Umbilical cord (tissue), 1 donor: ENCODE measurements at regions not wholly inside any gene's neighbourhood (a gene's known extent, or its start where the extent isn't known, plus 50 kb on each side); places are given as distances from the start of the nearest gene placed in this dataset.
A peak's percentile ranks its signal among the peaks of the same experiment; 100 is the strongest.
"Not testable (repeated sequence)": the region's sequence is repeated elsewhere in the genome, so short reads cannot be mapped to it uniquely, and the experiment has no call there.

Experiments used
- DNase-seq: peaks from one replicate; pipeline ENCODE4 v3.0.0-alpha.2; 2015; ENCODE audit warnings: low spot score

DNA sequence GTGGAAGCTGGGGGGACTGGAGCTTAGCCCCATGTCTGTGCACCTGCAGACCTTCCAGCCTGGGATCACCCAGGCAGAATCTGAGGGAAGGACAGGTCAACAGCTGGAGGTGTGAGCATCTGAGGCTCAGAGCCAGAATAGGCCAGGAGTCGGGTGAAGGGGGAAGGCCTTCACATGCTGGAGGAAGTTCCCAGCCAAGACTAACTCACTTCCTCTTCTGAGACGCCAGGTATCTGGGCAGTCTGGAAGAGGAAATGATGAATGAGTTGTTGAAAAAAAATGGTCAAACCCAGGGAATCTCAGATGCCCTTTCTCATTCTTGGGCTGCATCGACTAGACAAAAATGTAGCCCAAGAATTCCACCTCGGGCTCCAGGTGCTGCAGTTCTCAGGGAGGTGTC, 73.6 kb upstream of the TIAM2 start:
- DNase-seq, result no peak

DNA sequence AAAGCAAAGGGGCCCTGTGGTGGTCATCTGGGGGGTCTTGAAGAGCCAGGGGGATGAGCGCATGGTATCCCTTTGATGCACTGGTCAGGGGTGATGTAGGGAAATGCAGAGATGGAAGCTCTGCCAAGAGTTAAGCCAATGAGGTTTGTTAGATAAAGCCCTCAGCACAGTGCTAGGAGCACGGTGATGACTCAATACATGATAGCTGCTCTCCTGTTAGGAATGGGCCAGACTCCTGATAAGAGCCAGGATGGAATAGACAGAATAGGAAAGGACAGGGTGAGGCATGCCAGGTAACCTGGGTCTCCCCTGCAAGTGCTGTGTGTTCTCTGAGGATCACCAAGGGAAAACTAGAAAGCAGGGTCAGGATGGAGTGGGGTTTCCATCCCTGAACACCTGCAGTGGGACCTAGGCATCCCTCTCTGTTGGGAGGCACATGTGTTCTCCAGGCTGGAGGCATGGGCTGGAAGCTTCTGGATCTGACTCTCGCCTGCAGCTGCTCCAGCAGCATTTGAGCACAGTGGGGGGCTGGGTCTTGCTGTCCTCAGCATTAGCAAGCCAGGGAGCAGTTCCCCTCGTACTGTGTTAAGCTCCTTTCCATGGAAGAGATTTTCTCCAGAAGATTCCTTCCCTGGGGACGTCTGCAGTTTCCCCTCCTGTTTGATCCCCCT, 71.8 kb upstream of the TIAM2 start:
- DNase-seq, result no peak

DNA sequence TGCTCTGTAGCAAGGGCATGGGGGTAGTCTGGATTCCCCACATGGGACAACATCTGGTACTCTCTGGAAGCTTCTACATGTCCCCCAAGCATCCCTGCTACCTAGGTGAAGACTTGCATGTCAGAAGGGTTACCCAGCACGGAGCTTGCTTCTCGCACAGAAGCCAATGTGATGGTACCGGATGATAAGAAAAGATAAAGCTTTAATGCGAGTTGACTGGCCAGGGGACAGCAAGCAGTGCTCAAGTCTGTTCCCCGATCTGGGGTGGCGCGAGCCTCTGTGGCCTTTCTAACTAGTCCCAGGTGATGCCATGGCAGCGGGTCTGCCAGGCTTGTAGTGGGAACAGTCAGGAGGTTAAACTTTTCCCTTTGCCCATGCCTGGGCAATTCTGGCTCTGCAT, 70.0 kb upstream of the TIAM2 start:
- DNase-seq, result no peak

DNA sequence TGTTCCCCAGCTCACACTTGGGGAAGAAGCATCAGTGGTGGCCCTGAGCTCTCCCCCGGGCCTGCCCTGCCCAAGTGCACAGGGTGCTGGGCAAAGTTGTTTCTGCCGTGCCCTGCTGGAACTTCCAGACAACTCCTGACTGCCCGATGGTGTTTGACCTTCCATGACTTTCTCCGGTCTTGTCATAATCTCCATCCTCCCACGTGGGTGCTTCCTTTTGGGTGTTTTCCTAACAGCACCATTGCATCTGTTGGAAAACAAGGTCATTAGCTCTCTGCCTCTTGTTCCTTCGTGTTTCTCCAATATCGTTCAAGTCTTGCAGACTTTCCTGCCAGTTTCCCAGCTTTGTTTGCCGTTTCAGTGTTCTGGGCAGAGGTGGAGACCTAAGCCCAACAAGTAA, 68.7 kb upstream of the TIAM2 start:
- DNase-seq, result no peak

DNA sequence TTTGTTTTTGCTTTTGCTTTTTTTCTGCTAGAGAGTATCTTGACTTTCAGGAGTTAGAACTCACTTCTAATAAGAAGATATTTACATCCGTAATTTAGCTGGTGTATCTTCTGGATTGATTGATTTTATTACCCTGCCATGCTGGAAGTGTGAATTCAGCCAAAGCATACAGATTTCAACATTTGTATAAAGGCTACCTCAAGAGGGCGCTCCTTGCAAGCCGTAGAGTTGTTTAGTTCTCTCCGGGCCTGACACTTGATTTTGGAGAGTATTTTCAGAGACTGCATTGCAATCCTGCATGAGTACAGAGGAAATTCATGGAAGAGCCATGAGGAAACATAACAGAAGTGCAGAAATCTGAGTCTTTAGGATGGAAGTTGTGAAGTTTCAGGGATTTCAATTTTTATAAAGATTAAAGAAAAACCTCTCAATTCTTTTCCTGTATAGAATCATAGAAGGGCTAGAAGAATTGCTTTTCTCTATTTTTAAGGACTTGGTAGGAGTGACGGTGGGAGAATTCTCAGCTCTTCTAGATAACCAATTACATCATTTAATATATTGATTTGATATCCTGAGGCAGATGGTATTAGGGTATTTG, 66.7 kb upstream of the TIAM2 start:
- peak; percentile 82 for DNase-seq

DNA sequence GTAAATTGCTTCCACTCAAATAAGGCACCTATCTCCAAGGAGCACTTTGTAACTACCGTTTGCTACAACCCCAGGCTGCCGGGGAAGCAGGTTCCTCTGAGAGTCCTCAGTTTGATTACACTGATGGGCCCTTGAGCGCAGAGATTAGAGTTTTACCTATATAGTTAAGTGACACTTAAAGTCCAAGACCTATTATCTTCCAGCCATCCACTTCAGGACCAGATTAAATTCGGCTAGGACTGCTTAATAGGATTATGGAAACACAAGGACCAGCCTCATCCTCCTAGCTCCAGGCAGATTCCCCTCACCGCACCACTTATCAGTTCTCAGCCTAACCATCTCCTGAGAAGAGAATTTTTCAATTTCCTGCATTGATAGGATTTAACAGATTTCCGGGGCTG, 64.7 kb upstream of the TIAM2 start:
- DNase-seq, result no peak

DNA sequence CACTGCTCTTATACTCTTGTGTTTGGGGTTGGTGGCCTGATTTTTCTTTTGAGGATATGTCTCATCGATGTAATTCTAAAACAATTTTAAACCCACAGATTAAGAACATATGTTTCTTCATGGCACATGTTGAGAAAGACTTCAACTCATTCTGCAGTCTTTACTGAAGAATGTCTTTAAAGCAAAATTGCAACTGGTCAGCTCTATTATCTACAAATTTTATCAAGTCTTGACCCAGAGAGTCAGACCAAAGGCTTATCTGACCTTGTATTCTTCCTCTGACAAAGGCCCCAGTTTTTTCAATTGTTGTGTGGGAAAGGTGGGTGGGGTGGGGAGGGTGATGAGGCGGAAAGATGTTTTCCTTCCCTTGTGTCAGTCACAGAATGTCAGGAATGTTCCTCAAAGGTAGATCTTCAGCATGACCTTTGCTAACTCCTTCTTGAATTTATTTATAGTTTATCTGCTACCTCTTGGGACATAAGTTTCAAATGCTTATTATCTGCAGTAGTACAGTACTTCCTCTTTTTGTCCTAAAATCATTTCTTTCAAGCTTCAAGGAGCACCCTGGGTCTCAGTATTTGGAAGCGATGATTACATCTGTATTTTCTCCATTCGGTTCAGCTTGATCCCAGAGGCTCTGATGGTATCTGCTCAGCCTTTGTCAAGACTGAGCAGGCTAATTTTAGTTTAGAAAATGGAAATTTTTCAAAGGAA, 63.2 kb upstream of the TIAM2 start:
- peak; percentile 91 for DNase-seq

DNA sequence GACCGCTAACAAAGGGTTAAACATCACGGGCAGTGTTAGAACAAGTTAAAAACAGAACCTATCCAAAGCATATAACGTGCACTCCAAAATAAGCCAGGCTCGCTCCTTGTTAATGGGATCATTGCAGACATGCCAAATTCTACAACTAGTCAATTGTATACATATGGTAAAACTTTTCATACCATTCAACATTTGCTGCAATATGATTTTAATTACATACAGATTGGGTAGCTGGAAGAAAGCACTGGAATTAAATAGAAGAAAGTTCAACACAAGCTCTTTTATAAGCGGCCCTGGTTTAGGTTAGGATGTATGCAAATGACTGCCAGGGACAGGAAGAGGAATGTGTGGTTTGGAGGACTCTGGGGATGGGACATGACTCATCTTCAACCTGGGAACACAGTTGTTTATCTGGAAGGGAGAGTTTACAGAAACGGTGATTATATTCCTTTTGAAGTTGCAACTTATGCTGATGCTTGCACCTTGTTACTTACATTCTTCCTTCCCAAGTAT, 62.5 kb upstream of the TIAM2 start:
- DNase-seq, result peak; percentile 58

DNA sequence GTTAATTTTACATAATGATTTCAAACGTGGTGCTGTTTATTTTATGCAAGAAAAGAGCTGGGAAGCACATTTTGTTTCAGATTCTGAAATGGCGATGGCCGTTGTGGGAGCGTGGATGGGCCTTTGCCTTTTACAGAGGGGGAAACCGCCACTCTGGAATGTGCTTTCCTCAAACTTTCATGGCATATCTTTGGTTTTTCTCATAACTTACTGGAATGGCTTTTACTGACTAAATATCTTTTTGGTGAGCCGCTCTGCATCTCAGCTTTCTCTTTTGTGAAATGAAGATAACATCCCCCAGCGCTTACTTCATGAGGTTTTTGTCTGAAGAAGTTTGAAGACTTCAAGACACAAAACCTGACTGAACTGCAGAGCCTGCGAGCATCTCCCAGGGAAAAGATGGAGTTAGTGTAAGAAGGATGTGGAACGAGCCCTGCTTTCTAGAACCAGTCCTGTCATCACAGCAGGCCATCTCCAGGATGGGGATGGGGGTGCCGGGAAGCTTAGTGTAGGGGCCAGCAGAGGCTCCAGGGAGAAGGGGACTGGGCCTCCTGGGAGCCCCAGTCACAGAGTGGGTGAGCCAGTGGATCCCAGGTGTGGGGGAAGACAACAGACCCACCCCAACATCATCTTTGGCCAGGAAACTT, 61.8 kb upstream of the TIAM2 start:
- DNase-seq, result peak; percentile 79

DNA sequence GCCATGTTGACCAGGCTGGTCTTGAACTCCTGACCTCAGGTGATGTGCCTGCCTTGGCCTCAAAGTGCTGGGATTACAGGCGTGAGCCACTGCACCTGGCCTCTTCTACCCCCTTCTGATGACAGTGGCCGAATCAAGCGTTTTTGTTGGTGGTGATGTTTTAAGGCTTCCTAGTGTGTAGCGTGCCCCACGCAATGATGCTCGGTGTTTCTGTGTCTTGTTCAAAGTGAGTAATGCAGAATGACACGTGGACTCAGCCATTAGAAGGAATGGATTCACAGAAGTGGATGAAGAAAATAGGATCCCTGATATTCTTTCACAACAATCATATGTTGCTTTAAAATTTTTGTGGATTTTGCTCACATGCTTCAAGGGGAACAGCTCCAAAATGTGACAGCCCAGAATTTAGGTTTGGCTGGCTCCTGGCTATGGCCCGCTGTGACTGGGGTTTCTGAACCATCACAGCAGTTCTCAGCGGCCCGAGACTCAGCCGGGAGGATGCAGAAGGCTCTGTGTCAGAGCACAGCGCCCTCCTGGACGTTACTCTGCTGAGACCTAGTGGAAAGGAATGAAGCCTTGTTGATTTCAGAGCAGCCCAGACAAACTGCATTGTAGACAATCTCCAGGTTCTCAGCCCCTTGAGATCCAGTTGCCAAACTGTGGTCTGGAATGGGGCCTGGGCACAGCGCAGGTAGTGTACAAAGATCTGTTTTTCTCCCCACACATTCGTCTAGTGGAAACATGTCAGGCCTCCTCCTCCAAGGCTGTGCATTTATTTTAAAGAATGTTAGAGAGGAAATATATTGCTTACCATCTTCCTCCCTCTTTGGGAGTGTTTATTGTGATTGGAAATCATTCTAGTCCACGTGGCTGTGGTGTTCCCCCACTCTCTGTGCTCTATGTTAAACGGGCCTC, 57.6 kb upstream of the TIAM2 start:
- DNase-seq, result no peak

DNA sequence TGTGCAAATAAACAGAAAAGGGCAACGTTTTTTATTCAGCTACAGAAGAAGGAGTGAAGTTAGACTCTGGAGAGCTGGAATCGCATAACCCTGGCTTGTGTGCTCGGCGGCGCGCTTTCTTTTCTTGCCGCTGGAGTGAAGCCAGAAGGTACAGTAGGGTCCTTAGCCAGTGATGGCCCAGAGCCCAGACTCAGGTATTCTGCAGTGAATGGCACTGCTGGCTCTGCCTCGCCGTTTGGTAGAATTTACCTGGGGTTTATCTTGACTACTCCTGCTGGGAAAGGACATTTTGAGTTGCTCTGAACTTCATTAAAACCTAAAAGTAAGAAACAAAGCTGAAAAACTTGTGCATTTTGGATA, 56.9 kb upstream of the TIAM2 start:
- no peak for DNase-seq

DNA sequence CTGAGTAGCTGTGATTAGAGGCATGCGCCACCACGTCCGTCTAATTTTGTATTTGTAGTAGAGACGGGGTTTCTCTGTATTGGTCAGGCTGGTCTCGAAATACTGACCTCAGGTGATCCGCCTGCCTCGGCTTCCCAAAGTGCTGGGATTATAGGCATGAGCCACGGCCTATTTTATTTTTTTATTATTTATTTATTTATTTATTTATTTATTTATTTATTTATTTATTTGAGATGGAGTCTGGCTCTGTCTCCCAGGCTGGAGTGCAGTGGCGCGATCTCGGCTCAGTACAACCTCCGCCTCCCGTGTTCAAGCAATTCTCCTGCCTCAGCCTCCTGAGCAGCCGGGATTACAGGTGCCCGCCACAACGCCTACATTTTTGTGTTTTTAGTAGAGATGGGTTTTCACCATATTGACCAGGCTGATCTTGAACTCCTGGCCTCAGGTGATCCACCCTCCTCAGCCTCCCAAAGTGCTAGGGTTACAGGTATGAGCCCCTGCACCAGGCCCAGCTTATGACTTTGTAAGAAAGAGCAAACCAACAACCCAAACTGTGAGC, 56.3 kb upstream of the TIAM2 start:
- not testable (repeated sequence) for DNase-seq

DNA sequence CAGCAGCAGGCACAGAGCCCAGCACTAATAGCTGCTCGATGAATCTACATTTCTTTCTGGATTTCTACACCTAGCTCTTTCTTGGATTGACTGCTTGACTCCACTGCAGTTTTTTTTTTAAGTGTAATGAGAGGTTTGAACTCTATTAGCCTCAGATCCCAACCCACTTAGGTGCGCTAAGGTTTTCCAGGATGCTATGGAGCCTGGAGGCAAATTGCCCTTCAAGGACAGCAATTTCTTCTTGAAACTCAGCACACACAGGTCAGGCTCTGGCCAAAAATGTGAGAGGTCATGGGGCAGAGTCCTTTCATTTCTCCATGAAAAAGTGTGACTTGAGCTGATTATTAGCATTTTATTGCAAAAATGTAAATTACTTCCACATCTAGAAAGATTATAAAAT, 52.3 kb upstream of the TIAM2 start:
- no peak for DNase-seq

DNA sequence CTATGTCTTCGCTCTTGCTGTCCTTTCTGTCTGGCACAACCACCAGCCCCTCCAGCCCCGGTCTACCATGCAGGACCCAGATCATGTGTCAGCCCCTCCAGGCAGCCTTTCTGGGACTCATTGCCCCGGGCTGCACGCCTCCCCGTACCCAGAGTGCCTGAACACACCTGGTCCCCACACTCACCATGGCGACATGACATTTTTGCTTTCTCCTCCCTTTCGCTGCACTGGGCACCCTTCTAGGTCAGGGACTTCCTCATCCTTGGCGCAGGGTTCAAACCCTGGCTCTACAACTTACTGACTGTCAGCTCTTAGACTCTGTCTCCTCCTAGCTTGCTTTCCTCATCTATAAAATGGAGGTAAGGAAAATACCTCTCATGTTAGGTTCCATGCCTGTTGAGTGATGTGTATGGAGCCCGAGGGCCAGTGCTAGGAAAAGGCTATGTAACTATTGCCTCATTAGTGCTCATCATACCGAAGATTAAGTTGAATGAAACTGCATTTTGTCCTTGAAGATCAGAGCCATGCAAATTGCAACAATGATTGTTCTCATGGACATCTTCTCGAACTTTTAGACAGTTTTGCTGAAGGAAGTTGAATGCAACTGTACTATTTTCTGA, 49.7 kb upstream of the TIAM2 start:
- DNase-seq, result no peak
